M059J (cell line): ENCODE measurements at regions not wholly inside any gene's neighbourhood (a gene's known extent, or its start where the extent isn't known, plus 50 kb on each side); places are given as distances from the start of the nearest gene placed in this dataset.
A peak's percentile ranks its signal among the peaks of the same experiment; 100 is the strongest.

ENCODE experiments used
- DNase-seq: peaks from one replicate; pipeline ENCODE4 v3.0.0-alpha.2; 2012; ENCODE audit warnings: low read depth

DNA sequence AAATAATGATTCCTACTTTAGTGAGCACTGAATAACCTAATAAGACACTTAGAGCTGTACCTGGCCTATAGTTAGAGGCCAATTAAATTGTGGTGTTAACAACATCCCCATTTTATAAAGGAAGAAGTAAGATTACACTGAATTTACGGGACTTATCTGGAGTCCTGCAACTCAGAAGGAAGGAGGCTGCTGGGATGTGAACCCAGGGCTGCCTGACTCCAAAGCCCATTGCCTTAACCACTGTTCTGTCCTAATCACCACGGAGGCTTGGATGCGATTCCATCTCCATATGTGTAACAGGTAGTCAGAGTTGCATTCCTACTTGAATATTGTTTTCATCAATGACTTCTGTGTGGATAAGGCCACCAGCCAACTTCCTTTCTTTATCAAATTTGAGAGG, 168.9 kb downstream of the SOCS6 start:
- DNase-seq, result no peak

DNA sequence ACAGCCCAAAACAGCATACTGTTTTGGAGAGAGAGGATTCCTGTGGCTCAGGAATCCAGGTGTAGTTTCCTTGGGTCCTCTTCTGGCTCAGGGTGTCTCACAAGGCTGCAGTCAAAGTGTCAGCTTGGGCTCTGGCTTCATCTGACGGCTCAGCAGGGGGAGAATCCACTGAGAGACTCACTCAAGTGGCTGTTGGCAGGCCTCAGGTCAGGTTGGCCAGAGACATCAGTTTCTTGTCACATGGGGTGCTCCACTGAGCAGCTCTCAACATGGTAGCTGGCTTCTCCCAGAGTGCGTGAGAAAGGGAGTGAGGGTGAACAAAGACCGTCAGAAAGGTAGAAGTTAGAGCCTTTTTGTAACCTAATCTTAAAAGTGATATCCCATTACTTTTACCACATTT, 168.4 kb downstream of the SOCS6 start:
- no peak for DNase-seq

GRCh38 chr18:70456376-70456775, 167.5 kb downstream of the SOCS6 start:
- no peak for DNase-seq

DNA sequence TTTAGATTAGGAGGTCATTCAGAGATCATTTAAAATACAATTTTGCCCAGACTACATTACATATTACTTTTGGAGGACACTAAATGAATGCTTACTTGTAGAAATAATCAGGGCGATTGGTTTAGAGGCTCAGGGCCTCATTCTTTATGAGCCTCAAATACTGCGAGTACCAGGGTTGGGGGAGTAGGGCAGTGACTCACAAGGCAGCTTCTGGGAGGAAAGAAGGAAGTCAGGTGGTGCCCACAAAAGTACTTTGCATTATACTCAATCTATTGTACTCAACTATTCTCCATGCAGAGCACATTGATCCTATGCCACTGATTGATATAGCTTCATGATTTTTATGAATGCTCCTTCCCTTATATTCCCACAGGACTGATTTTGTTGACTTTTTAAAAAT, 166.9 kb downstream of the SOCS6 start:
- DNase-seq, result no peak

DNA sequence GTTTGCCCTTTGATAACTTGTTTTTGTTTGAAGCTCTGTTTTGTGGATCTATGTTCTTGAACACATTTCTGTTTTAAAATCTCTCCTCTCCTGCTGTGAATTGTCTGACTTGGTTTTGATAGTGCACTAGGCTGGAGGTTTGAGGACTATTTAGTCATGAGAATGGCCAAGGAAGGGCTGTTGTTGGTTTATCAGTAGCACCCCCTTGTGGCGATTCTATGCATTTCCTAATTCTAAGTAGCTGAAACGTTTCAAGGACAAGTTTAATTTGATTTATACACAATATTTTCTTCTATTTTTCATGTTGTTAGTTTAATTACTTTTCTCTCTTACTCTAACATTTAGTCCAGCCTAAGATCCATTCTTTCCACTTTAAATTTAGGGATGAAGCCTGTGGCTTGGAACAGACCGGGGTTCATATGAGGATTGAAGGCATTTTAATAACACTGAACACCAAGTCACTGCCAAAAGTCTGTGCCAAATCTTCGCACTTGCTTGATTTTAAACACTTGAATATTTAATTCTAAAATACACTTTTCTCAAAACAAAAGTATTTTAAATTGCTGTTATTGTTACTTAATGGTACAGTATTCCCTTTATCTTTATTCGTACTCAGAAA, 166.0 kb downstream of the SOCS6 start:
- peak; percentile 72 for DNase-seq

DNA sequence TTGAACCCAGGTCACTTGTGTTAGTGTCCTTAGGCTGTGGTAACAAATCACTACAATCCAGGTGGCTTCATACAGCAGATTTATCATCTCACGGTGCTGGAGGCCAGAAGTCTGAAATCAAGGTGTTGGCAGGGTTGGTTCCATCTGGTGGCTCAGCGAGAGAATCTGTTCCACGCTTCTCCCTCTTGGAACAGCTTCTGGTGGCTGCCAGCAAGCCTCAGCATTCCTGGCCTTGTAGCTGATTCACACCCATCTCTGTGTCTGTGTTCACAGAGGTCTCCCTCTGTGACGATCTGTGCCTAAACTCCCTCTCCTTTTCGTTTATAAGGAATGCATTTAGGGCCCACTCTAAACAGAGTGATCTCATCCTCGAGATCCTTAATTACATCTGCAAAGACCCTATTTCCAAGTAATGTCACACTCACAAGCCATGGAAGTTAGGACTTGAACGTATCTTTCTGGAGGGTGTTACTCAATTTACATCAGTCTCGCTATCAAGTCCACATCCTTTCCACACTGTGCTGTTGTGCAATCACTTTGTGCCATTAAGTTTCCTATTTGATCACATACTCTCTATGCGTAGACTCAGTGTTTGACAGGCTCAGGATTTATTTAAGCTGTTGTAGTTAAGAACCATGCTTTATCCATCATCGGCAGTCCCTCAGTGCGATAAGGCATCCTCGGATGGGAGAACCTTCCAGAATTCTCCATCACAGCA, 164.4 kb downstream of the SOCS6 start:
- no peak for DNase-seq

GRCh38 chr18:70452501-70452900, 163.7 kb downstream of the SOCS6 start:
- DNase-seq, result no peak

GRCh38 chr18:70450426-70451253, 161.8 kb downstream of the SOCS6 start:
- DNase-seq, result peak; percentile 31

DNA sequence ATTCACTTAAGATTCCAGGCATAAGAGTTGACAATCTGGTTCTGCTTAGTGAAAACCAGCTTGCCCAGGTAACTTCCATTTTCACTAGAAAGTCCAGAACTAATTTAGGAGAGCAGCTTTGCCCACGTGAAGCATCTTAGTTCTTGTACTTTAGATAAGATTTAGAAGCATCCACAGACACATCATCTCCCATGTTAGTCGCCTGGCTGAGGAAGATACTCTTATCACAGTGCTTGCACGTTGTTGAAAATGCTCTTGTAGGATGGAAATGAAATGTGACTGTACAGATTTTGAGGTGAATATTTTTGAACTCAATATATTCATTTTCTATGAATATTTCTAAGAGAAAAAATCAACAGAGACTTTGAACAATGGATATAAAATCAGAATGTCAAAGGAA, 159.7 kb downstream of the SOCS6 start:
- no peak for DNase-seq

DNA sequence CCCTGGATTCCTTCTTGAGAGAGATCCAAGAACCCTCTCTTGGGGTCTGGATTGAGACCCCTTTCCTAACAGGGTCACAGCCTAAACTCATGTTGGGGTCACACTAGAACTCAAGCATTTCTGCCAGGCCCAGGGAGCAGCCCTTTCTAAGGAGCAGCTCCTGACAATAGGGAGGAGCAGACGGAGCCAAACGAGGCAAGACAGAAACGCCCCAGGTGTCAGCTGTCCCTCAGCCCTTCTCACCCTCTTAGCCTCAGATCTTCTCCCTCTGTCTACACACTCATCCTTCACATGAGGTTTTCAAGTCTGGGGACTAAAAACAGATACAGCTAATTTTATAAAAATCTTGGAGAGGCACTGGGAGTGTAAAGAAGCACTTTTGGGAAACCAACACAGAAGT, 157.2 kb downstream of the SOCS6 start:
- DNase-seq, result no peak

- no peak for DNase-seq
Observed at GRCh38 chr18:70442933-70443332, 154.1 kb downstream of the SOCS6 start.

GRCh38 chr18:70432804-70433400, 144.1 kb downstream of the SOCS6 start:
- no peak for DNase-seq

- no peak for DNase-seq
Observed at GRCh38 chr18:70431203-70431624, 142.4 kb downstream of the SOCS6 start.

GRCh38 chr18:70430501-70431173, 141.8 kb downstream of the SOCS6 start:
- no peak for DNase-seq

GRCh38 chr18:70429847-70430500, 141.1 kb downstream of the SOCS6 start:
- DNase-seq, result no peak

DNA sequence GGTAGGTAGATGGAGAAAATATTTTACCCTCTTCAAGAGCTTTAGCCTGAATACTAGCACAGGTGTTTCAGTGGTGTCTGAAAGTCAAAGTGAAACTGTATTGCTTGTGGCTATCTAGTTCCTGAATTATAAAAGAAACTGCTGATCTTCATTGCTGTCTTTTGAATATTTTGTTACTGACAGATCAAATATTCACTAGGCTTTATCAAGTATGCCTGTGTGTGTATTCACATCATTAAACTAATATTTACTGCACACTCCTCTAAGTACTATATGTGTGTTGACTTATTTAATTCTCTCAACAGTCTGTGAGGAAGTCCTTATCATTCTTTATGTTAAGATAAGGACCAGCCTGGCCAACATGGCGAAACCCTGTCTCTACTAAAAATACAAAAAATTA, 139.6 kb downstream of the SOCS6 start:
- DNase-seq, result no peak

GRCh38 chr18:70426818-70427217, 138.0 kb downstream of the SOCS6 start:
- DNase-seq, result no peak

GRCh38 chr18:70425236-70425635, 136.4 kb downstream of the SOCS6 start:
- DNase-seq, result no peak

- DNase-seq, result peak; percentile 52
Observed at GRCh38 chr18:70423988-70424387, 135.1 kb downstream of the SOCS6 start.

DNA sequence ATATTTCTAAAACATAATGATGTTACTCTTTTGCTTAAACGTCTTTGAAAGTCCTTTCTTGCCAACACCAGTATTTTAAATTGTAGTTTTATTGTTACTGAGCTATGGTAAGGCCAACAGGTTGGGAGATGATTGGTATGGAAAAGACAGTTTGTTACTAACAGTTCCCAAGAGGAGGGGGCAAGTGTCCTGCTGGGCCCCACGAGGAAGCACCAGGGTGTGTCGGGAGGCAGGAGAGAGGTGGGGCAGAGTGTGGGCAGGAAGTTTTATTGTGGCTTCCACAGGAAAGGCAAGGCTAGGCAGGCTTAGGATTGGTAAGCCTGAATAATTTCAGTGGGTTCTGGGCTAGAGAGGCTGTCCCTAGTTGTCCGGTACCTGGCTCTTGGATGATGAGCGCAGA, 134.3 kb downstream of the SOCS6 start:
- DNase-seq, result peak; percentile 36

GRCh38 chr18:70422391-70422965, 133.6 kb downstream of the SOCS6 start:
- DNase-seq, result peak; percentile 85
